DMS153 treated with DMSO at 0.1 percent for 48 hours (cell line): ENCODE measurements at regions not wholly inside any gene's neighbourhood (a gene's known extent, or its start where the extent isn't known, plus 50 kb on each side); places are given as distances from the start of the nearest gene placed in this dataset.

Experiments used
- DNase-seq: peaks from one replicate; lab custom pipeline; 2025; ENCODE audit not compliant: unreplicated experiment; lab: John Stamatoyannopoulos, UW

GRCh38 chr2:167900435-167901114 lies 346.8 kb downstream of the STK39 start:
- DNase-seq: no peak

GRCh38 chr2:167898340-167898739 lies 349.1 kb downstream of the STK39 start:
- DNase-seq: no peak

- DNase-seq: no peak
These were observed 355.6 kb downstream of the STK39 start for GRCh38 chr2:167891841-167892240.

GRCh38 chr2:167890739-167891138 lies 356.7 kb downstream of the STK39 start:
- no peak for DNase-seq

DNA sequence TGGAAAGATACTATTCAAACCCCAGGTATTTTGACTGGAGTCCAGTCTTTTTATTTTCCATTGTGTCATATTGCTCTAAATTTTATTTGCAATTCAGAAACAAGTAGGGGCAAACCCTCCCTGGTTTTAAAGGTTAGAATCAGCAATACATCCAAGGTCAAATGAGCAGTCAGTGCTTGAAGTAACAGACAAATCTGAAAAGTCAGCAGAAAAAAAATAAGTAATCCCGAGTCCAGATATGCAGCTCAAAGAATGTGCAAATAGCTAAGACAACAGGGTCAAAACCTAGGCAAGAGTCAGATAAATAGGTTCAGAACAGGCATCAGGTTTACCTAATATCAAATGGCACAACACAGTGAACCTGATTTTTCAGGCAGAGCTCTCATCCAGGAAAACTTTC lies 367.0 kb downstream of the STK39 start:
- DNase-seq: no peak

DNA sequence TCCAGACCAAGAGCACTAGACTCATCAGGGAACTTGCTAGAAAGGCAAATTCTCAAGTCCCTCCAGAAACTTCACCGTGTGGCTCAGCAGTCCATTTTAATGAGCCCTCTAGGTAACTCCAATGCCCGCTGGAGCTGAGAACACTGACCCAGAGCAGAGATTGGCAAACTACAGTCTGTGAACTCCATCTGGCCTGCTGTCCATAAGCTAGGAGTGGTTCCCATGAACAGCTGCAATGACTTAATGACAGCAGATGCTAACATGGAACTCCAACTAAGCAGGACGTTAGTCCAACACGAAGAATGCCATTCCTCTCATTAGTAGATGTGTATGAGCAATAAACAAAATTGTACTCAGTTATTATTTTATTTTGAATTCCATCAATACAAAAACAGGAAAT lies 371.9 kb downstream of the STK39 start:
- DNase-seq: no peak

- no peak for DNase-seq
These were observed 372.6 kb downstream of the STK39 start for GRCh38 chr2:167874812-167875211.

DNA sequence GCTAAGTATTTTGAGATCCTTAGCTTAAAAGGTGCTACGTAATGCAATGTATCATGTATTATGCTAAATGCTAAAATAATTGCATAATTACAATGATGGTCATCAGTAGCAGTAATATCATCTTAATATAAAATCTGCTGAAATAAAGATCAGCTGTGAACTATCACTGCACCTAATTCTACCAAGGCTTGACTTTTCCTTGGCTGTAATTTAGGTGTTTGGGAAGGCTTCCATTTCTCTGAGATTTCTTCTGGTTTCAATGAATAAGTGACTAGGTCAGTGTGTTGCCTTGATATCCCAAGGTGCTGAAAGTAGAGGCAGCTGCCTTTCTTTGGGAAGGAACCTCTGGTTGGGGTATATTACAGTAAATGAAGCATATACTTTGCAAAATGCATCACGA lies 376.1 kb downstream of the STK39 start:
- no peak for DNase-seq

DNA sequence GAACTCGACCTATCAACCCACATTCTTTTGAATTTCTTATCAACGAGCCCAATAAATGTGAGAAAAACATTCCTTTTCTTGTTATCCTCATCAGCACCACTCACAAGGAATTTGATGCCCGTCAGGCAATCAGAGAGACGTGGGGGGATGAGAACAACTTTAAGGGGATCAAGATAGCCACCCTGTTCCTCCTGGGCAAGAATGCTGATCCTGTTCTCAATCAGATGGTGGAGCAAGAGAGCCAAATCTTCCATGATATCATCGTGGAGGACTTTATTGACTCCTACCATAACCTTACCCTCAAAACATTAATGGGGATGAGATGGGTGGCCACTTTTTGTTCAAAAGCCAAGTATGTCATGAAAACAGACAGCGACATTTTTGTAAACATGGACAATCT lies 378.2 kb downstream of the STK39 start:
- DNase-seq: no peak

DNA sequence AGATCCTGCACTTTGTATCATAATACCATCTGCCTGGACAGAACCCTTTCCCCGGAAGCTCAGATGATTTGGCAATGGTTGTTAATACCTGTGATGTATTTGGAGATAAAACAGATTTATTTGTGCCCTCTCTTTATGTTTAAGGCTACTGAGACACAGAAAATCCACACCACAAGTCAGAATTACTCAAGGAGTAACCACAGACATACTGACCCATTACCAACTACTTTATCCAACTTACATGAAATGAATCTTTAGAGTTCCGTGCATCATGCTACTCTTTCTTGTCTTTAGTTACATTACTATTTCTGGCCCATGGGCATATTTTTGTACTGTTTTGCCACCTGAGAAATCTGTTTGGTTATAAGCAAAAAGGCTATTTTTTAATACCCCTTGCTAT lies 384.0 kb downstream of the STK39 start:
- no peak for DNase-seq

- no peak for DNase-seq
These were observed 384.6 kb downstream of the STK39 start for GRCh38 chr2:167862782-167863181.

DNA sequence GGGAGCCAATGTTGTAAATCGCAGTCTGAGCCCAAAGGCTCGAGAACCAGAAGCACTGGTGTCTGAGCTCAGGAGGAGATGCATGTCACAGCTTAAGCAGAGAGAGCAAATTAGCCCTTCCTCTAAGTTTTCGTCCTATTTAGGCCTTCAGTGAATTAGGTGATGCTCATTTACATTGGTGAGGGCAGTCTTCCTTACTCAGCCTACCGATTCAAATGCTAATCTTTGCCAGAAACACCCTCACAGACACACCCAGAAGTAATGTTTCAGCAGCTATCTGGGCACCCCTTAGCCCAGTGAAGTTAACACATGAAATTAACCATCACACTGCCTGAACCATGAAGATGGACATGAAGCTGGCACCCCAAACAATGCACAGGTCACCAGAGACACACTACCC lies 385.1 kb downstream of the STK39 start:
- DNase-seq: no peak

- DNase-seq: no peak
These were observed 385.7 kb downstream of the STK39 start for GRCh38 chr2:167861574-167862193.

DNA sequence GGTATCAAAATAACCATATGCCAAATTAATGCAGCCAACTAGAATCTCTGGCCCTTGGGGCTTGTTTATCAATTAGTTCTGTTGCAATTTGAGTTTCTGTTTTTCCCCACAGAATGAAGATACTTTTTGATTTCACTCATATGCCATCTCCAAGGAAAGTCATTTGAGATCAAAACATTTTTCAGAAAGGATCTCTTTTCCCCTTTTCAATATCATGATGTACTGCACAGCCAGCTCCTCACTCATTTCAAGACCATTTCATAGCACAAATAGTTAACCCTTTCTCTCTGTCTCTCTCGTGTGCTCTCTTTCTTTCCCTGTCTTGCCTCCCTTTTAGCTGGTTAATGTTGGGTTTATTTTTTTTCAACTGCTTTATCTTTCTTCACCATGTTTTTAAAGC lies 387.3 kb downstream of the STK39 start:
- no peak for DNase-seq

DNA sequence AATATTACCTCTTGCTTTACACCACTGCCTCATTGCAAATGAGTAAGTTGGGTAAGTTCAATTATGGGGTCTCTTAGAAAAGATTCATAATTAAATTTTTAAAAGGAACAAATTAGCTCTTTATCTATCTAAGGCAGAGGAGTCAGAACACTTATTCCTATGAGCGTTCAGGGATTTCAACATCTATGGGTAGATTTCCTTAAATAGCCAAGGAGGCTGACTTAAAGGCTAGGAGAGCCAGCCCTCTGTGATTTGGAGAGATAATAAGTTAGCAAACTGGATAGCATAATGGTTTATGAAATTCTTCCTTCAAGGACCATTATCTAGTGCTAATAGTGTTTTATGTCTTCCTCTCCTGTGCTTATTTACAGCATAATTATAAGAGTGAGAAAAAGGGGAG lies 387.7 kb downstream of the STK39 start:
- DNase-seq: no peak

DNA sequence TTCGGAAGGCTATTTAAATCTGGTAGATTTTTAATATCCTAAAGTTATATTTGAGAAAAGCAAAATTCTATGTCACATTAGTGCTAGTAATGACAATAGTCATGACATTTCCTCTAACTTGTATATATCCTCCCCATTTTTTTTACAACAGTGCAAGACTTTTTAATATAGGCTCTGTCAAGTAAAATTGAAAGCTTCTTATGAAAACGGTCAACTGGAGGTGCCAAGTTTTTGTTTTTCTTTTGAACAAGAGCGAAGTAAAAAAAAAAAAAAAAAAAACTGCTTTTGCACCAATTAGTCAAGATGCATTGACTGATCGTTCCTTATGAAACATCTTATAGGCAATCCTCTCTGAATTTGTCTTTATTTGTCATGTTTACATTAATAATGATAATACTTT lies 389.3 kb downstream of the STK39 start:
- DNase-seq: no peak

DNA sequence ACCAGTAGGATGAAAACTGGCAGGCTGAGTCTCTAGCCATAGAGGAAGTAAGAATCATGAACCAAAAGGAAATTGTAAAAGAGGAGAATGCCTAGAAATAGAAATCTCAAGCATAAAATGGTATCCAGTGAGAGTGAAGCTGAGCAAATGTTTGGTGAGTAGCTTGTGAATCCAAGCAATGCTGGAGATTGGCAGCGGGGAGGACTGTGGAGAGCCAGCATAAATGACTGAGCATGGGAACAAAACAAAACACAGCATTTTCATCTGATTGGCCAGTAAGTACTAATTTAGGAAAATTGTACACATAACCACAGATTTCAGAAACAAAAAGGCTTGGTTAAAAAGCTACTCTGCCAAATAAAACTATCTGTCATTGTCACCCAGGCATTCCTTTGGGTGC lies 390.0 kb downstream of the STK39 start:
- no peak for DNase-seq

DNA sequence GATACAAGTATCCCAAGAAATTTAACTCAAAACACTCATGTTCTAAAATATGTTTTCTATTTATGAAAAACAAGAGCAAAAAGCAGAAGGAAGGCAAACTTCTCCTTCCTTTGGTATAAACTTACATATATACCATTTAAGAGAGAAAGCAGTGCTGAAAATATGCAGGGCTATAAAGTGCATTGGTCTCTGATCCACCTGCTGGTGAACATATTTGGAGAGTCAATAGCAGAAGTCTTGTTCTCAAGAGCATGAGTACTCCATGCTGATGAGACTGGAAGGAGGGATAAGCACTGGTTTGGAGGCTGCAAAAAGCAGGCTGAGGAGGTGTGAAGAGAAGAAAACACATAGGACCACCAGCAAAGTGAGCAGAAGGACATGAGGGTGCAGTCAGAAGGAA lies 391.2 kb downstream of the STK39 start:
- no peak for DNase-seq

DNA sequence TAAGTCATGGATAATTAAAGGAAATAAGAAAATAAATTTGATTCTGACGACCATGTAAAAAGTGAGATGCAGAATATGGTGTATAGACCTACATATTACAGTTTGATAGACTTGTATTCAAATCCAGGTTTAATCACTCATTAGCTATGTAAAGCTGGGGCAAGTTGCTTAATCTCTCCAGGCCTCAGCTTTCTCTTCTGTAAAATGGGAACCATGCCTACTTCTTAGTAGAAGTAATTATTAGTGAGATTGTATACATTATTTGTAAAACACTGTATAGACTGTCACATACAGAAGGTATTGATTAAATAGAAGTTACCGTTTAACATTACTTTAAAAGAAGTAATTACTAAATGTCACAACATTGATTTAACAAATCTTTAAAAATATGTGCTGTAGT lies 392.2 kb downstream of the STK39 start:
- DNase-seq: no peak

DNA sequence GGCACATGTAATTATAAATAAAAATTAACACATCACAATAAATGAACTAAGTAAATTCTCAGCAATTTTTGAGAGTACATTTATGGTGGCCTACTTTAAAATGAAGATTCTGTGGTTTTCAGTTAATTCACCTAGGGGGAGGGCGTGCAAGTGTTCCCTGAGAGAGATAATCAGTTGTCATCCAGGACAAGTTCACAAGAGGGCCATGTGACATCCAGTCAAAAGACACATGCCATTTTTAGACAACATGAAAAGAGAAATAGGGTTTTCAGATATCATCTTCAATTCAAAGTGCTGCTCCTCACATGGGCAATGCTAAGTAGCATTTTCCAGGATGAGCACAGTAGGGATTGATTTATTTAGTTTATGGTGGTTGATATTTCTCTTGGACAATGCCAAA lies 393.7 kb downstream of the STK39 start:
- no peak for DNase-seq

- no peak for DNase-seq
These were observed 395.5 kb downstream of the STK39 start for GRCh38 chr2:167851876-167852275.

GRCh38 chr2:167851323-167851860 lies 396.0 kb downstream of the STK39 start:
- no peak for DNase-seq
